ENCODE measurements at regions not wholly inside any gene's neighbourhood (a gene's known extent, or its start where the extent isn't known, plus 50 kb on each side); places are given as distances from the start of the nearest gene placed in this dataset.

DNA sequence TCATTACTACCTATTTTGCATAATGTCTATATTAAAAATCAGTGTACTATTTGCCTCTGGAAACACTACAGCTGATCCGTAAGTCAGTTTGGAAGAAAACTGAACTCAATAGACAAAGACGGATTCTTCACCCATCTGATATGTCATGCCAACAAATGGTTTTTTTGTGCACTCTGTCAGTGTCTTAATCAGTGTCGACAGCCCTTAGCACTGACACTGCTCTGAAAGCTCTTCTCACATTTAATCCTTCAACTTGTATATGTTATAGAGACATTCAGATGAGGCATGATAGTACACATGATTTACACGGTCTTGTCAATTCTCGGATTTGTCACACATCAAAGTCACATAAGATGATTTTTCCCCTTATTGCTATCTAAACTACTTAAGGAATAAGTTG is 347.5 kb upstream of the GALNT5 start:
- no peak for FAIRE-seq
- Histone ChIP-seq H3K27ac (ENCODE audit: insufficient read depth, low read depth, low read length) (no peak overlapping the region), H2AFZ (ENCODE audit: low read depth, low read length) (no peak overlapping the region), H3K9me1 (replicated peaks; ENCODE audit: control insufficient read depth, extremely low read depth, insufficient read depth, low read length) (no peaks in the 10 kb centered on the region), H3K79me2 (ENCODE audit: control insufficient read depth, insufficient read depth, low read length) (no peaks in the 10 kb centered on the region), H3K36me3 (ENCODE audit: control insufficient read depth in 2 of 2, extremely low read depth in 1 of 2, insufficient read depth in 2 of 2, low read length in 2 of 2) (no peaks in the 10 kb centered on the region), H3K4me2 (ENCODE audit: insufficient read depth, low read length) (no peak overlapping the region), H4K20me1 (replicated peaks; ENCODE audit: control insufficient read depth, extremely low read depth, insufficient read depth, low read length) (no peaks in the 10 kb centered on the region), H3K4me1 (ENCODE audit: control insufficient read depth, extremely low read depth, insufficient read depth, low read length) (peaks cover 5% of the 10 kb centered on the region), H3K9ac (replicated peaks; ENCODE audit: extremely low read depth, insufficient read depth, low read length) (no peak overlapping the region), H3K4me3 (replicated peaks in 1 of 3; ENCODE audit: insufficient read depth in 1 of 3, low read depth in 1 of 3, low read length in 3 of 3) (no peak overlapping the region), H3K27me3 (ENCODE audit: control insufficient read depth in 2 of 2, insufficient read depth in 2 of 2, low read length in 2 of 2) (no peaks in the 10 kb centered on the region), H3K9me3 (replicated peaks; ENCODE audit: control insufficient read depth, insufficient read depth, low read length) (no peaks in the 10 kb centered on the region)
- ChIA-PET POLR2A (no interaction called here), CTCF (interaction anchor here (1.1 kb wide), 1 partner anchor 9 kb away, joined by 5 read pairs; no protein-coding TSS in a partner anchor)
- TF ChIP-seq POLR2A (IDR thresholded peaks at IDR 0.05; ENCODE audit: low read depth, low read length), result no peak
- TF ChIP-seq JUN (IDR thresholded peaks at IDR 0.05; ENCODE audit: borderline replicate concordance, insufficient read depth, insufficient read length, low read depth), result no peak
- TF ChIP-seq GATA2 (IDR thresholded peaks at IDR 0.05; ENCODE audit: insufficient read depth, insufficient read length, low read depth, low read length), result no peak
- no peak for TF ChIP-seq MYC (IDR thresholded peaks at IDR 0.05; ENCODE audit: low read depth, low read length)
- no TSS peak for BruUV-seq (replicated peaks)
- intact Hi-C loops (cut with micrococcal nuclease) (loop anchor here (5.0 kb wide), 2 partner anchors 147 to 272 kb away; no protein-coding TSS in a partner anchor), dilution Hi-C loops (cut with MboI; ENCODE audit: extremely low pct_ligation_motif_present, low sequenced_read_pairs) (no loop called here)
- DNase-seq (ENCODE audit: low read depth, low spot score), result no peak

DNA sequence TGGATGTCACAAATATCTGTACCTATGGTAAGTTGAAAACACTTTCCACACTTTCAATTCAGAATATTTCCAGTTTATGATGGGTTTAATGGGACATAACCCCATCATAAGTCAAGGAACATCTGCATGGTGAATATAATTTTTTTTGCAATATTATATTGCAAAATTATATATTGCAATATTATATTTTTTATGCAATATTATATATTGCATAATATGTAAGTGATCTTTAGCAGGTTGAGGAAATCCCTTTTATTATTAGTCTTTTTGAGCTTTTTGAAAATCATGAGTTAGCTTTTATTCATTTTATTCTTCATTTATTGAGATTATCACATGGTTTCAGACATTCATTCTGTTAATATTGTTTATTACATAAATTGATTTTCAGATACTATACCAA is 342.2 kb upstream of the GALNT5 start:
- Histone ChIP-seq H3K9ac (replicated peaks; ENCODE audit: extremely low read depth, insufficient read depth, low read length) (no peak overlapping the region), H3K4me3 (replicated peaks in 1 of 3; ENCODE audit: insufficient read depth in 1 of 3, low read depth in 1 of 3, low read length in 3 of 3) (no peak overlapping the region), H3K27ac (ENCODE audit: insufficient read depth, low read depth, low read length) (no peak overlapping the region), H2AFZ (ENCODE audit: low read depth, low read length) (no peak overlapping the region), H3K27me3 (ENCODE audit: control insufficient read depth in 2 of 2, insufficient read depth in 2 of 2, low read length in 2 of 2) (no peaks in the 10 kb centered on the region), H3K36me3 (ENCODE audit: control insufficient read depth in 2 of 2, extremely low read depth in 1 of 2, insufficient read depth in 2 of 2, low read length in 2 of 2) (no peaks in the 10 kb centered on the region), H4K20me1 (replicated peaks; ENCODE audit: control insufficient read depth, extremely low read depth, insufficient read depth, low read length) (no peaks in the 10 kb centered on the region), H3K9me3 (replicated peaks; ENCODE audit: control insufficient read depth, insufficient read depth, low read length) (no peaks in the 10 kb centered on the region), H3K79me2 (ENCODE audit: control insufficient read depth, insufficient read depth, low read length) (no peaks in the 10 kb centered on the region), H3K4me1 (ENCODE audit: control insufficient read depth, extremely low read depth, insufficient read depth, low read length) (peaks cover 2% of the 10 kb centered on the region), H3K4me2 (ENCODE audit: insufficient read depth, low read length) (no peak overlapping the region), H3K9me1 (replicated peaks; ENCODE audit: control insufficient read depth, extremely low read depth, insufficient read depth, low read length) (no peaks in the 10 kb centered on the region)
- BruUV-seq (replicated peaks), result no TSS peak
- FAIRE-seq, result no peak
- intact Hi-C loops (cut with micrococcal nuclease), result no loop called here
- POLR2A ChIA-PET, result no interaction called here
- no peak for DNase-seq (ENCODE audit: low read depth, low spot score)
- dilution Hi-C loops (cut with MboI; ENCODE audit: extremely low pct_ligation_motif_present, low sequenced_read_pairs), result no loop called here
- TF ChIP-seq MYC (IDR thresholded peaks at IDR 0.05; ENCODE audit: low read depth, low read length) (no peak), POLR2A (IDR thresholded peaks at IDR 0.05; ENCODE audit: low read depth, low read length) (no peak), GATA2 (IDR thresholded peaks at IDR 0.05; ENCODE audit: insufficient read depth, insufficient read length, low read depth, low read length) (no peak), EZH2 (IDR thresholded peaks at IDR 0.05; ENCODE audit: borderline replicate concordance, low read depth, low read length, severe bottlenecking) (no peak), CTCF (IDR thresholded peaks at IDR 0.05; ENCODE audit: extremely low read depth in 1 of 2, insufficient read depth in 1 of 2, low read depth in 1 of 2, low read length in 2 of 2) (no peak), FOS (IDR thresholded peaks at IDR 0.05; ENCODE audit: borderline replicate concordance, insufficient read depth, low read length) (no peak), MAX (IDR thresholded peaks at IDR 0.05; ENCODE audit: insufficient read depth, insufficient read length) (no peak), JUN (IDR thresholded peaks at IDR 0.05; ENCODE audit: borderline replicate concordance, insufficient read depth, insufficient read length, low read depth) (no peak), POLR2AphosphoS5 (IDR thresholded peaks at IDR 0.05; ENCODE audit: insufficient read depth, low read depth, low read length) (no peak)
- CTCF ChIA-PET, result no interaction called here

Measured in endothelial cell of umbilical vein (primary cell).